Endometrium (tissue), 2 donors: ENCODE measurements at regions not wholly inside any gene's neighbourhood (a gene's known extent, or its start where the extent isn't known, plus 50 kb on each side); places are given as distances from the start of the nearest gene placed in this dataset.
"Not testable (repeated sequence)": the region's sequence is repeated elsewhere in the genome, so short reads cannot be mapped to it uniquely, and the experiment has no call there.

Source experiments
- FAIRE-seq: peaks from 2 replicates; lab custom pipeline; 2012; peaks lifted over from hg19 to GRCh38; lab: Jason Lieb, UNC
- donor health status: control.
- donor health status: control.

- not testable (repeated sequence) for FAIRE-seq
Measured at GRCh38 chr6:104676679-104677078, 183.0 kb downstream of the HACE1 start.

GRCh38 chr6:104675161-104675560 is 184.6 kb downstream of the HACE1 start:
- not testable (repeated sequence) for FAIRE-seq

GRCh38 chr6:104673078-104673477 is 186.6 kb downstream of the HACE1 start:
- not testable (repeated sequence) for FAIRE-seq

- FAIRE-seq, result not testable (repeated sequence)
Measured at GRCh38 chr6:104671591-104671891, 188.2 kb downstream of the HACE1 start.

GRCh38 chr6:104670834-104671590 is 188.7 kb downstream of the HACE1 start:
- FAIRE-seq, result not testable (repeated sequence)

GRCh38 chr6:104669483-104669882 is 190.2 kb downstream of the HACE1 start:
- FAIRE-seq, result no peak

- no peak for FAIRE-seq
Measured at GRCh38 chr6:104656235-104656634, 203.5 kb downstream of the HACE1 start.

- FAIRE-seq, result no peak
Measured at GRCh38 chr6:104653781-104654180, 205.9 kb downstream of the HACE1 start.

- FAIRE-seq, result no peak
Measured at GRCh38 chr6:104648347-104648746, 211.4 kb downstream of the HACE1 start.

- FAIRE-seq, result no peak
Measured at GRCh38 chr6:104644848-104645247, 214.9 kb downstream of the HACE1 start.

GRCh38 chr6:104642871-104643270 is 216.8 kb downstream of the HACE1 start:
- no peak for FAIRE-seq

GRCh38 chr6:104640761-104641160 is 219.0 kb downstream of the HACE1 start:
- FAIRE-seq, result no peak

- no peak for FAIRE-seq
Measured at GRCh38 chr6:104640150-104640700, 219.5 kb downstream of the HACE1 start.

- FAIRE-seq, result no peak
Measured at GRCh38 chr6:104639668-104640067, 220.1 kb downstream of the HACE1 start.

- FAIRE-seq, result no peak
Measured at GRCh38 chr6:104638841-104639290, 220.9 kb downstream of the HACE1 start.

- no peak for FAIRE-seq
Measured at GRCh38 chr6:104633125-104633524, 226.6 kb downstream of the HACE1 start.

- FAIRE-seq, result no peak
Measured at GRCh38 chr6:104632588-104632987, 227.1 kb downstream of the HACE1 start.

GRCh38 chr6:104630955-104631354 is 228.8 kb downstream of the HACE1 start:
- FAIRE-seq, result no peak

GRCh38 chr6:104630522-104630921 is 229.2 kb downstream of the HACE1 start:
- FAIRE-seq, result no peak

- no peak for FAIRE-seq
Measured at GRCh38 chr6:104629826-104630225, 229.9 kb downstream of the HACE1 start.

GRCh38 chr6:104625536-104625935 is 234.2 kb downstream of the HACE1 start:
- FAIRE-seq, result no peak

- FAIRE-seq, result no peak
Measured at GRCh38 chr6:104623052-104623690, 236.5 kb downstream of the HACE1 start.

GRCh38 chr6:104621396-104621795 is 238.3 kb downstream of the HACE1 start:
- FAIRE-seq, result no peak

GRCh38 chr6:104617591-104617990 is 242.1 kb downstream of the HACE1 start:
- FAIRE-seq, result no peak
